ENCODE measurements at regions not wholly inside any gene's neighbourhood (a gene's known extent, or its start where the extent isn't known, plus 50 kb on each side); places are given as distances from the start of the nearest gene placed in this dataset.

- DNase-seq (ENCODE audit: low read depth) = no peak
- TF ChIP-seq CTCF (IDR thresholded peaks at IDR 0.05; ENCODE audit: control insufficient read depth, insufficient read depth, low read depth, low read length, missing control alignments) = no peak
- H3K4me3 ChIP-seq (ENCODE audit: control insufficient read depth, low read depth, low read length) = no peak overlapping the region
Measured at GRCh38 chr11:112541140-112542046, 280.7 kb upstream of the PLET1 start.

GRCh38 chr11:112542479-112542878 lies 281.8 kb upstream of the PLET1 start:
- no peak for TF ChIP-seq CTCF (IDR thresholded peaks at IDR 0.05; ENCODE audit: control insufficient read depth, insufficient read depth, low read depth, low read length, missing control alignments)

GRCh38 chr11:112543390-112543789 lies 282.7 kb upstream of the PLET1 start:
- no peak for DNase-seq (ENCODE audit: low read depth)
- TF ChIP-seq CTCF (IDR thresholded peaks at IDR 0.05; ENCODE audit: control insufficient read depth, insufficient read depth, low read depth, low read length, missing control alignments) = no peak
- no peak overlapping the region for H3K4me3 ChIP-seq (ENCODE audit: control insufficient read depth, low read depth, low read length)

More at GRCh38 chr11:112542479-112542878, 281.8 kb upstream of the PLET1 start:
- no peak for DNase-seq (ENCODE audit: low read depth)
- no peak overlapping the region for H3K4me3 ChIP-seq (ENCODE audit: control insufficient read depth, low read depth, low read length)

- no peak for TF ChIP-seq CTCF (IDR thresholded peaks at IDR 0.05; ENCODE audit: control insufficient read depth, insufficient read depth, low read depth, low read length, missing control alignments)
- no peak overlapping the region for H3K4me3 ChIP-seq (ENCODE audit: control insufficient read depth, low read depth, low read length)
- no peak for DNase-seq (ENCODE audit: low read depth)
Measured at GRCh38 chr11:112548641-112549040, 288.0 kb upstream of the PLET1 start.

- H3K4me3 ChIP-seq (ENCODE audit: control insufficient read depth, low read depth, low read length) = no peak overlapping the region
- no peak for DNase-seq (ENCODE audit: low read depth)
- no peak for TF ChIP-seq CTCF (IDR thresholded peaks at IDR 0.05; ENCODE audit: control insufficient read depth, insufficient read depth, low read depth, low read length, missing control alignments)
Measured at GRCh38 chr11:112553205-112553731, 292.6 kb upstream of the PLET1 start.

- DNase-seq (ENCODE audit: low read depth) = no peak
- no peak for TF ChIP-seq CTCF (IDR thresholded peaks at IDR 0.05; ENCODE audit: control insufficient read depth, insufficient read depth, low read depth, low read length, missing control alignments)
Measured at GRCh38 chr11:112554586-112554985, 293.9 kb upstream of the PLET1 start.

More at GRCh38 chr11:112554586-112554985, 293.9 kb upstream of the PLET1 start:
- no peak overlapping the region for H3K4me3 ChIP-seq (ENCODE audit: control insufficient read depth, low read depth, low read length)
